Effector memory CD8-positive, alpha-beta T cell (primary cell): ENCODE measurements at regions not wholly inside any gene's neighbourhood (a gene's known extent, or its start where the extent isn't known, plus 50 kb on each side); places are given as distances from the start of the nearest gene placed in this dataset.

Experiments
- ATAC-seq: fragments of 150-1000 bp; cut with Tn5 transposase; replicated peaks from 2 replicates; pipeline ENCODE4 v1.10.0; 2021; ENCODE audit warnings: mild to moderate bottlenecking, moderate library complexity
- DNase-seq, 3 experiments: peaks; one replicate each; pipeline ENCODE4 v3.0.0; 2021
- H3K27ac Mint-ChIP-seq, 2 donors: one replicate each; pipeline ENCODE4 v1.8.0; 2022; ENCODE audit warnings: mild to moderate bottlenecking in 2 of 2, mixed read lengths in 2 of 2, moderate library complexity in 2 of 2
- H3K27me3 Mint-ChIP-seq, 2 donors: one replicate each; pipeline ENCODE4 v1.8.0; 2022; ENCODE audit warnings: mixed read lengths in 2 of 2
- H3K36me3 Mint-ChIP-seq: one replicate; pipeline ENCODE4 v1.8.0; 2022; ENCODE audit warnings: mild to moderate bottlenecking, moderate library complexity, mixed read lengths; ENCODE audit not compliant: insufficient read depth
- H3K4me1 Mint-ChIP-seq, 2 donors: one replicate each; pipeline ENCODE4 v1.8.0; 2022; ENCODE audit warnings: low read depth in 2 of 2, mixed read lengths in 2 of 2
- H3K4me3 Mint-ChIP-seq, 2 donors: one replicate each; pipeline ENCODE4 v1.8.0; 2022; ENCODE audit warnings: mild to moderate bottlenecking in 2 of 2, mixed read lengths in 2 of 2, moderate library complexity in 2 of 2
- H3K9me3 Mint-ChIP-seq, 2 donors: one replicate each; pipeline ENCODE4 v1.8.0; 2022; ENCODE audit warnings: mixed read lengths in 2 of 2

- ATAC-seq (no peak), DNase-seq (no peak)
- H3K27me3 Mint-ChIP-seq: no peaks in the 10 kb centered on the region
- H3K4me3 Mint-ChIP-seq: no peak overlapping the region
- no peaks in the 10 kb centered on the region for H3K9me3 Mint-ChIP-seq
- no peak overlapping the region for H3K27ac Mint-ChIP-seq
- no peaks in the 10 kb centered on the region for H3K36me3 Mint-ChIP-seq
- no peaks in the 10 kb centered on the region for H3K4me1 Mint-ChIP-seq
Measured at GRCh38 chr2:19036091-19036490, 322.3 kb downstream of the OSR1 start.

DNA sequence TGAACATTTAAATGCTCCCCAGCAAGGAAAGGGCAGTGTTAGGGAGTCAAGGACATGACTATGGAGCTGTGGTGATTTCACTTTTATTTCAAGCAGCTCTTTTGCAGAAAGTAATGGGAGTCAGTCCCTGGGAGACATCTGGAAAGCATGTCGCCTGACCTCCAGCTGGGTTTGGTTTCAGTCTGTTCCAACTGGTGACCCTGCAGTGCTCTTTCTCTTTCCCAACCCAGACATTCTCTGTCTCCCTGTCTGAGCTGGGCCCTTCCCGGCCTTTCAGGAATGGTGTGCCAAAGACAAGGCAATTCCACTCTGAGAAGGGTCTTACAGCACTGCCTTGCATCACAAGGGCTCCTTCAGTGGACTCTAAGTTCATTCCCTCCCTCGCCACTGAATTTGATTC is 323.2 kb downstream of the OSR1 start:
- H3K9me3 Mint-ChIP-seq: no peaks in the 10 kb centered on the region
- no peak overlapping the region for H3K4me3 Mint-ChIP-seq
- no peaks in the 10 kb centered on the region for H3K4me1 Mint-ChIP-seq
- H3K27me3 Mint-ChIP-seq: no peaks in the 10 kb centered on the region
- no peak overlapping the region for H3K27ac Mint-ChIP-seq
- no peak for ATAC-seq
- no peak for DNase-seq
- no peaks in the 10 kb centered on the region for H3K36me3 Mint-ChIP-seq

GRCh38 chr2:19033240-19033639 is 325.2 kb downstream of the OSR1 start:
- Mint-ChIP-seq H3K36me3 (no peaks in the 10 kb centered on the region), H3K9me3 (no peaks in the 10 kb centered on the region), H3K27ac (no peak overlapping the region), H3K27me3 (no peaks in the 10 kb centered on the region), H3K4me3 (no peak overlapping the region), H3K4me1 (no peaks in the 10 kb centered on the region)
- ATAC-seq (no peak), DNase-seq (no peak)

GRCh38 chr2:19031642-19032041 is 326.8 kb downstream of the OSR1 start:
- Mint-ChIP-seq H3K27ac (no peak overlapping the region), H3K4me3 (no peak overlapping the region), H3K4me1 (no peaks in the 10 kb centered on the region), H3K27me3 (no peaks in the 10 kb centered on the region), H3K9me3 (no peaks in the 10 kb centered on the region), H3K36me3 (no peaks in the 10 kb centered on the region)
- ATAC-seq: no peak
- DNase-seq: no peak

GRCh38 chr2:19029655-19030054 is 328.8 kb downstream of the OSR1 start:
- DNase-seq: no peak
- H3K4me3 Mint-ChIP-seq: no peak overlapping the region
- H3K27ac Mint-ChIP-seq: no peak overlapping the region
- H3K36me3 Mint-ChIP-seq: no peaks in the 10 kb centered on the region
- H3K4me1 Mint-ChIP-seq: no peaks in the 10 kb centered on the region
- no peaks in the 10 kb centered on the region for H3K27me3 Mint-ChIP-seq
- no peak for ATAC-seq
- no peaks in the 10 kb centered on the region for H3K9me3 Mint-ChIP-seq

DNA sequence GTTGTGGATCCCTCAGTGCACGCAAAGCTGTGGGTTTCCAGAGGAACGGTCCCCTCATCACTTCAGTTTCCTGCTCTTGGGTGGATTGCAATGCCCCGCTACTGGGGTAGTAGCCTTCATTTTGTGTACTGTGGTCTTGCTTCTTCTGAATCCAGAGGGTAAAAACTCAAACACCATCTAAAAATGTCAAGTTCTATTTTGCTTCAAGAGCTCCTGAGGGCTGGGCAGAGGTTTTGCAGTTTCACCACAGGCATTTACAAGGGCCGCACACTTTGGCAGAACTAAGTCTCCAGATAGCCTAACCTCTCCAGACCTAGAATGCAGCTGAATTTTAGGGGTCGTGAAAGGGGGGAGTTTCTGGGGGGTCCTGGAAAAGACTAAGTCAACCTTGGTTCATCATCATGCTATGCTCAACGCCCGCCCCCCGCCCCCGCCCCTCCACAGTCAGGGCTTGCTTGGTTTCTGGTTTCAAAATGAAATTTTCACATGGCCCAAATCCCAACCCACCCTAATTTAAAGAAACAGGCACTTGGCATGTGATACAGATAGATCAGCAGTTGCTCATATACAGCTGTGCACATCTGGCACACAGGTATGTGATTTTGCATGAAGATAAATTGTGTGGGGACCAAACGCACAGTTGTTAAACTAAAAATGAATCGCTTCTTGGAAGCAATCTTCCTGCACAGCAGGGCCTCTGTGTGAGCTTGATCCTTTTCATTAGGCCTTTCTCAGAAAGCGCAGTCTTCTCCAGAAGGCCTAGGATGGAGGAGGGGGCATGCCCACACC is 329.6 kb downstream of the OSR1 start:
- H3K4me3 Mint-ChIP-seq: no peak overlapping the region
- no peak for ATAC-seq
- H3K27ac Mint-ChIP-seq: no peak overlapping the region
- H3K36me3 Mint-ChIP-seq: no peaks in the 10 kb centered on the region
- DNase-seq: no peak
- H3K27me3 Mint-ChIP-seq: no peaks in the 10 kb centered on the region
- H3K4me1 Mint-ChIP-seq: no peaks in the 10 kb centered on the region
- no peaks in the 10 kb centered on the region for H3K9me3 Mint-ChIP-seq

- no peak for DNase-seq
- no peak for ATAC-seq
- Mint-ChIP-seq H3K9me3 (no peaks in the 10 kb centered on the region), H3K27ac (no peak overlapping the region), H3K4me1 (no peaks in the 10 kb centered on the region), H3K36me3 (no peaks in the 10 kb centered on the region), H3K4me3 (no peak overlapping the region), H3K27me3 (no peaks in the 10 kb centered on the region)
Measured at GRCh38 chr2:19027626-19028025, 330.8 kb downstream of the OSR1 start.

GRCh38 chr2:19026261-19026660 is 332.2 kb downstream of the OSR1 start:
- H3K9me3 Mint-ChIP-seq: no peaks in the 10 kb centered on the region
- ATAC-seq (no peak), DNase-seq (no peak)

GRCh38 chr2:19022334-19022733 is 336.1 kb downstream of the OSR1 start:
- Mint-ChIP-seq H3K9me3 (peaks cover 0 to 1% of the 10 kb centered on the region in 2 donors), H3K4me1 (no peaks in the 10 kb centered on the region), H3K27ac (no peak overlapping the region), H3K4me3 (no peak overlapping the region), H3K27me3 (no peaks in the 10 kb centered on the region), H3K36me3 (peaks cover 2% of the 10 kb centered on the region)
- no peak for DNase-seq
- no peak for ATAC-seq

More at GRCh38 chr2:19026261-19026660, 332.2 kb downstream of the OSR1 start:
- no peak overlapping the region for H3K4me3 Mint-ChIP-seq
- H3K27me3 Mint-ChIP-seq: no peaks in the 10 kb centered on the region
- no peaks in the 10 kb centered on the region for H3K36me3 Mint-ChIP-seq
- H3K4me1 Mint-ChIP-seq: no peaks in the 10 kb centered on the region
- no peak overlapping the region for H3K27ac Mint-ChIP-seq

DNA sequence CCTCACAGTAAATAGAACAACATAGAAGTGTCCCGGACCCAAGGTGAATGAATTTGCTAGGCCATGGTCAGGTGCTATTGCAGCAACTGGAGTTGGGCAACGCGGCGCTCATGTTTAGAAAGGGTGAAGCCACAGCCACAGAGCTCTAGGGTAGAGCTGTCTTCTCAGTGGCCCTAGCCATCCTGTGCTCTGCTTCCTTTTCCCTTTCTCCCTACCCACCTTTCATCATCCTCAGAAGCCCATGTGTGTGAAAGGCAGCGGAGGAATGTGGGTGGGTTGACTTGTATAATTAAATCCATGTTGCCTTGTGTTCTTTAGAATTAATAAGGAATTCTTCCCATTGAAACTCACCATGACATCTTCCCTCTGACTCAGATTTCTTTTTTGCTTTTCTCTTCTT is 336.7 kb downstream of the OSR1 start:
- ATAC-seq: no peak
- Mint-ChIP-seq H3K4me1 (no peaks in the 10 kb centered on the region), H3K27me3 (no peaks in the 10 kb centered on the region), H3K4me3 (no peak overlapping the region), H3K27ac (no peak overlapping the region), H3K36me3 (peaks cover 2% of the 10 kb centered on the region), H3K9me3 (peaks cover 0 to 1% of the 10 kb centered on the region in 2 donors)
- no peak for DNase-seq

DNA sequence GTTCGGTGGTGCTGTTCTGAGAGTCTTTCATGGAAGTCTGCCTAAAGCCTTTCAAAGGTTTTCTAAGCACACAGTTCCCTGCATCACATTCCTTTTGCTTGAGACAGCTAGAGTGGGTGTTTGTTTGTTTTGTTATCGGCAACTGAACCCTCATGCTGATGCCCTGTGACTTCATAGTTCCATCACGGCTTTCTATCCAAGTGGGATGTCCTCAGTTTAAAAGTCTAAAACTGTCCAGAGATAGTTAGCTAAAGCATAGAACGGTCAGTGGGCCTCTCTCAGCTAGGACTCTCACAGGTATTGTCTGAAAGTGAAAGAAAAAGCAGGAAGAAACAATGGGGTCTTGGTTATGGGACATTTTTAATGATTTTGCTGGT is 337.3 kb downstream of the OSR1 start:
- H3K4me1 Mint-ChIP-seq: no peaks in the 10 kb centered on the region
- H3K27me3 Mint-ChIP-seq: no peaks in the 10 kb centered on the region
- H3K9me3 Mint-ChIP-seq: peaks cover 0 to 3% of the 10 kb centered on the region in 2 donors
- no peak for ATAC-seq
- no peak overlapping the region for H3K27ac Mint-ChIP-seq
- peaks cover 2% of the 10 kb centered on the region for H3K36me3 Mint-ChIP-seq
- H3K4me3 Mint-ChIP-seq: no peak overlapping the region
- DNase-seq: no peak

DNA sequence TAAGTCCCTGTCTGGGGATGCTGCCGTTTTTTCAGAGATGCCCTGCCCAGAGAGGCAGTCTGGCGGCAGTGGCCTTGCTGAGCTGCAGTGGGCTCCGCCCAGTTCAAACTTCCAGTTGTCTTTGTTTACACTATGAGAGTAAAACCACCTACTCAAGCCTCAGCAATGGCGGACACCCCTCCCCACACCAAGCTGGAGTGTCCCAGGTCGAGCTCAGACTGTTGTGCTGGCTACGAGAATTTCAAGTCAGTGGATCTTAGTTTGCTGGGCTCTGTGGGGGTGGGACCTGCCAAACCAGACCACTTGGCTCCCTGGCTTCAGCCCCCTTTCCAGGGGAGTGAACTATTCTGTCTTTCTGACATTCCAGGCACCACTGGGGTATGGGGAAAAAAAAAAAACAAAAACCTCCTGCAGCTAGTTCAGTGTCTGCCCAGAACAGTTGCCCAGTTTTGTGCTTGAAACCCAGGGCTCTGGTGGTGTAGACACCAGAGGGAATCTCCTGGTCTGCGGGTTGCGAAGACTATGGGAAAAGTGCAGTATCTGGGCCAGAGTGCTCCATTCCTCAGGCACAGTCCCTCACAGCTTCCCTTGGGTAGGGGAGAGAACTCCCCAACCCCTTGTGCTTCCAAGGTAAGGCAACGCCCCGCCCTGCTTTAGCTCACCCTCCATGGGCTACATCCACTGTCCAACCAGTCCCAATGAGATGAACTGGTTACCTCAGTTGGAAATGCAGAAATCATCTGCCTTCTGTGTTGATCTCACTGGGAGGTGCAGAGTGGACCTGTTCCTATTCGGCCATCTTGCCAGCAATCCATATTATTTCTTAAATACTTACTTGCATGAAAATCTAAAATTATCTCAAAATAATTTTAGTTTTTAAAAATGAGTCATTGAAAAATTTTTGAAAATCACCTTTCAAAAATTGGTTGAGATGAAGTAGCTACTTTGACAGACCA is 338.0 kb downstream of the OSR1 start:
- Mint-ChIP-seq H3K9me3 (peaks cover 0 to 5% of the 10 kb centered on the region in 2 donors), H3K4me3 (no peak overlapping the region), H3K4me1 (no peaks in the 10 kb centered on the region), H3K36me3 (peaks cover 2% of the 10 kb centered on the region), H3K27me3 (no peaks in the 10 kb centered on the region), H3K27ac (no peak overlapping the region)
- DNase-seq: no peak
- ATAC-seq: no peak

GRCh38 chr2:19009510-19009909 is 348.9 kb downstream of the OSR1 start:
- Mint-ChIP-seq H3K36me3 (no peaks in the 10 kb centered on the region), H3K27ac (no peak overlapping the region), H3K9me3 (peaks cover 0 to 5% of the 10 kb centered on the region in 2 donors), H3K27me3 (no peaks in the 10 kb centered on the region), H3K4me3 (no peak overlapping the region), H3K4me1 (no peaks in the 10 kb centered on the region)
- DNase-seq (no peak), ATAC-seq (no peak)

- DNase-seq (no peak), ATAC-seq (no peak)
- H3K4me1 Mint-ChIP-seq: no peaks in the 10 kb centered on the region
- H3K27me3 Mint-ChIP-seq: no peaks in the 10 kb centered on the region
- H3K36me3 Mint-ChIP-seq: no peaks in the 10 kb centered on the region
- no peak overlapping the region for H3K27ac Mint-ChIP-seq
- no peaks in the 10 kb centered on the region for H3K9me3 Mint-ChIP-seq
- H3K4me3 Mint-ChIP-seq: no peak overlapping the region
Measured at GRCh38 chr2:19003554-19003953, 354.9 kb downstream of the OSR1 start.
